GM06990 (cell line): ENCODE measurements at regions not wholly inside any gene's neighbourhood (a gene's known extent, or its start where the extent isn't known, plus 50 kb on each side); places are given as distances from the start of the nearest gene placed in this dataset.

Source experiments
- DNase-seq: peaks from one replicate; pipeline ENCODE4 v3.0.0-alpha.2; 2011; ENCODE audit not compliant: insufficient read length; ENCODE audit errors: extremely low read depth
- H3K27me3 ChIP-seq: replicated peaks from 2 replicates; pipeline ENCODE4 v1.6.0; 2011; ENCODE audit warnings: low read length; ENCODE audit not compliant: control insufficient read depth, insufficient read depth
- H3K36me3 ChIP-seq: 2 replicates; pipeline ENCODE4 v1.5.1; 2011; ENCODE audit warnings: low read length; ENCODE audit not compliant: control insufficient read depth, insufficient read depth
- H3K4me3 ChIP-seq: replicated peaks from 2 replicates; pipeline ENCODE4 v1.5.1; 2011; ENCODE audit warnings: low read depth, mild to moderate bottlenecking, control low read depth, low read length
- TF ChIP-seq, protein P1 (sequence below): IDR thresholded peaks from 2 replicates; pipeline ENCODE4 v1.5.1; 2011; ENCODE audit warnings: low read length, control low read depth, mild to moderate bottlenecking, inconsistent platforms; ENCODE audit not compliant: insufficient read depth, poor library complexity, severe bottlenecking

GRCh38 chr2:129658430-129658829 is 321.0 kb upstream of the RAB6C start:
- Histone ChIP-seq H3K36me3 (no peaks in the 10 kb centered on the region), H3K4me3 (no peak overlapping the region), H3K27me3 (no peaks in the 10 kb centered on the region; the same call in 1 of the 2 replicates)
- TF ChIP-seq, protein P1, sequence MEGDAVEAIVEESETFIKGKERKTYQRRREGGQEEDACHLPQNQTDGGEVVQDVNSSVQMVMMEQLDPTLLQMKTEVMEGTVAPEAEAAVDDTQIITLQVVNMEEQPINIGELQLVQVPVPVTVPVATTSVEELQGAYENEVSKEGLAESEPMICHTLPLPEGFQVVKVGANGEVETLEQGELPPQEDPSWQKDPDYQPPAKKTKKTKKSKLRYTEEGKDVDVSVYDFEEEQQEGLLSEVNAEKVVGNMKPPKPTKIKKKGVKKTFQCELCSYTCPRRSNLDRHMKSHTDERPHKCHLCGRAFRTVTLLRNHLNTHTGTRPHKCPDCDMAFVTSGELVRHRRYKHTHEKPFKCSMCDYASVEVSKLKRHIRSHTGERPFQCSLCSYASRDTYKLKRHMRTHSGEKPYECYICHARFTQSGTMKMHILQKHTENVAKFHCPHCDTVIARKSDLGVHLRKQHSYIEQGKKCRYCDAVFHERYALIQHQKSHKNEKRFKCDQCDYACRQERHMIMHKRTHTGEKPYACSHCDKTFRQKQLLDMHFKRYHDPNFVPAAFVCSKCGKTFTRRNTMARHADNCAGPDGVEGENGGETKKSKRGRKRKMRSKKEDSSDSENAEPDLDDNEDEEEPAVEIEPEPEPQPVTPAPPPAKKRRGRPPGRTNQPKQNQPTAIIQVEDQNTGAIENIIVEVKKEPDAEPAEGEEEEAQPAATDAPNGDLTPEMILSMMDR: no peak
- DNase-seq: no peak

- no peaks in the 10 kb centered on the region for H3K36me3 ChIP-seq
- no peak for DNase-seq
- TF ChIP-seq, protein P1: peak; percentile 2
- H3K27me3 ChIP-seq: no peaks in the 10 kb centered on the region; the same call in 1 of the 2 replicates
- H3K4me3 ChIP-seq: no peak overlapping the region
Measured at GRCh38 chr2:129661935-129662334, 317.5 kb upstream of the RAB6C start.

DNA sequence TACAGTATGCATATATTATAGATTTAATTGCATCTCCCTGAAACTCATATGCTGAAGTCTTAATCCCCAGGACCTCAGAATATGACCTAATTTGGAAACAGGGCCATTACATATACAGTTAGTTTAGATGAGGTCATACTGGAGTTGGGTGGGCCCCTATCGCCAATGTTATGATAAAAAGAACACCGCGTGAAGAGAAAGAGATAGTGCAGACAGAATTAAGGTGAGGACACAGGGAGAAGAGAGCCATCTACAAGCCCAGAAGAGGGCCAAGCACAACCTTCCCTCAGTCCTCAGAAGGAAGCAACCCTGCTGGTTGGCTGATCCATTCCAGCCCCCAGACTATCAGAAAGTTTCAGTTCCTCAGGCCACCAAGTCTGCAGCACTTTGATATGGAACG is 311.9 kb upstream of the RAB6C start:
- Histone ChIP-seq H3K27me3 (no peaks in the 10 kb centered on the region), H3K36me3 (no peaks in the 10 kb centered on the region), H3K4me3 (no peak overlapping the region)
- DNase-seq: no peak
- TF ChIP-seq, protein P1: no peak

DNA sequence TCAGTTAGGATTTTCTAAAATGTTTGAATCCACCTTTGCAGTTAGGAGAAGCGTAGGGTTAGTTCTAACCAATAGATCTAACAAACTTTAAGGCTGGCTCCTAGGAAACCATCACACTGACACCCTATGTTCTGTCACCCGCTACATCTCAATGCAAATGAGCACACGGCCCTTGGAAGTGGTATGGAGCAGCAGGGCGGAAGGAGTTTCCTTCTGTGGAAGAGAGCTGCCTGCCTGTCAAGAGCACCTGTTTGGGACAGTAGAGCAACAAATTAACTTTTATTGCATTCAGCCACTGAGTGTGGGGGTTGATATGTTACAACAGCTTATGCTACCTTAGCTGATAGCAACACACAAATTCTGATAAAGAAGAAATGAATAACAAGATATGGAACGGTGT is 306.9 kb upstream of the RAB6C start:
- TF ChIP-seq, protein P1: no peak

GRCh38 chr2:129673234-129673633 is 306.2 kb upstream of the RAB6C start:
- TF ChIP-seq, protein P1: no peak
- no peak for DNase-seq
- Histone ChIP-seq H3K36me3 (no peaks in the 10 kb centered on the region), H3K4me3 (no peak overlapping the region), H3K27me3 (no peaks in the 10 kb centered on the region)

More for the DNA sequence above, 306.9 kb upstream of the RAB6C start:
- no peak for DNase-seq
- Histone ChIP-seq H3K36me3 (no peaks in the 10 kb centered on the region), H3K4me3 (no peak overlapping the region), H3K27me3 (no peaks in the 10 kb centered on the region)

GRCh38 chr2:129673847-129674711 is 305.4 kb upstream of the RAB6C start:
- H3K36me3 ChIP-seq: no peaks in the 10 kb centered on the region
- H3K4me3 ChIP-seq: no peak overlapping the region
- H3K27me3 ChIP-seq: no peaks in the 10 kb centered on the region
- TF ChIP-seq, protein P1: no peak
- peak; percentile 75 for DNase-seq
